HUES6 (cell line): ENCODE measurements at regions not wholly inside any gene's neighbourhood (a gene's known extent, or its start where the extent isn't known, plus 50 kb on each side); places are given as distances from the start of the nearest gene placed in this dataset.
A peak's percentile ranks its signal among the peaks of the same experiment; 100 is the strongest.

Experiments used
- H3K27ac ChIP-seq: 2 replicates; pipeline ENCODE4 v1.7.0; 2013; ENCODE audit warnings: low read depth, mild to moderate bottlenecking, low read length, inconsistent platforms
- H3K27me3 ChIP-seq: 2 replicates; pipeline ENCODE4 v1.6.1; 2013; ENCODE audit warnings: low read length; ENCODE audit not compliant: control insufficient read depth, insufficient read depth
- H3K36me3 ChIP-seq: 2 replicates; pipeline ENCODE4 v1.6.1; 2013; ENCODE audit warnings: low read length; ENCODE audit not compliant: control insufficient read depth, insufficient read depth
- H3K4me1 ChIP-seq: 2 replicates; pipeline ENCODE4 v1.6.1; 2013; ENCODE audit warnings: low read length; ENCODE audit not compliant: control insufficient read depth, insufficient read depth
- H3K4me3 ChIP-seq: 2 replicates; pipeline ENCODE4 v1.5.1; 2013; ENCODE audit warnings: low read depth, low read length
- H3K9ac ChIP-seq: one replicate; pipeline ENCODE4 v1.6.1; 2013; ENCODE audit warnings: mild to moderate bottlenecking, low read length
- H3K9me3 ChIP-seq: 2 replicates; pipeline ENCODE4 v1.6.1; 2013; ENCODE audit warnings: low read depth, low read length; ENCODE audit not compliant: control insufficient read depth, insufficient read depth

DNA sequence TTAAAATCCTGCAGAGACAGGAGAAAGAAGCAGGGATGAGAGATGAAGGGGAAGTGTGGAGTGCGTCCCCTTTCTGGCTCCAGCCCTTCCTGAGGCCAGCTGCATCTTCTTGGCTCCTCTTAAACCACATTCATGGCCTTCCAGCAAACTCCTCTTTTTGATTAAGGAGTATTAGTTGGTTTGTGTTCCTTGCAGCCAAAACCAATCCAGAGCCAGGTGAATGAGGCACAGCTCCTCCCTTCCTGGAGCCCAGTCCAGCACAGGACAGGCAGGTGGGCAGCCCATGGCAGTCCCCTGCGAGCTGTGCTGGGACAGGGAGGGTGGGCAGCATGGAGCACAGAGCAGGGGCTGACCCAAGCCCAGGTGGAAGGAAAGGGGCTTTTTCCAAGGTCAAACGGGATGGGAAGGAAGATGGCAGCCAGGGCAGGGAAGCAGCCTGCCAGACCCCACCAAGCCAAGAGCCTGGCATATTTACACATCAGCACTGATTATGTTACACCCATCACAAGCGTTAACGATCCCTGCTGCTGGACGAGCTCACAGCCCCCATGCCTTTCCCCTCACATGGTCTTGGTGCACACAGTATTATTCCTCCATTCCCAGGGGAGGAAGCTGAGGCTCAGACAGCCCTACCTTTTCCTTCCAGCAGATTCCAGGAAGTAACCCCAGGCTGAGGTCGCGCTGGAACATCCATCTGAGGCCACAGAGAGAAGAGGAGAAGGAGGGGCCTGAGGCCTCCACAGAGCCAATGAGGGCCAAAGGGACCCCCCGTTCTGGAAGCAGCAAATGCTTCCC, 175.6 kb downstream of the SMAD6 start:
- no peaks in the 10 kb centered on the region for H3K9me3 ChIP-seq
- peaks cover 18% of the 10 kb centered on the region; the same call in 1 of the 2 replicates for H3K4me1 ChIP-seq
- no peak overlapping the region for H3K27ac ChIP-seq
- no peaks in the 10 kb centered on the region for H3K36me3 ChIP-seq
- H3K9ac ChIP-seq, result no peak overlapping the region
- no peak overlapping the region for H3K4me3 ChIP-seq
- H3K27me3 ChIP-seq, result no peaks in the 10 kb centered on the region

DNA sequence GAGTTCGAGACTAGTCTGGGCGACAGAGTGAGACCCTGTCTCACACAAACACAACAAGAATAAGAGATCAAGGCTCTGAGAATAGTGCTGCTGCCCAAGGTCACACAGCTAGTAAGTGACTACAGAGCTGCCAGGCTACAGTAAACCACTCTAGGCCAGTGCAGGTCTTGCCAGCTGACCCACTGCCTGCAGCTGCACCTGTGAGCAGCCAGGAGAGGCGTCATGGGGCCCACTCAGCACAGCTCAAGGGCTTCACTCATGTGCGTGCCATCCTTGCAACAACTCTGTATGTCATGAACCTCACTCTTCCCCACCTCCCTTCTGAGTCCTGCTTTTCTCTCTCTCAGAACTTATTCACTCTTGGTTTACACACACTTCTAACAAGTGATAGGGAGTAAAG, 176.7 kb downstream of the SMAD6 start:
- Histone ChIP-seq H3K36me3 (no peaks in the 10 kb centered on the region), H3K4me3 (no peak overlapping the region), H3K27ac (no peak overlapping the region), H3K4me1 (peaks cover 27% of the 10 kb centered on the region), H3K9me3 (no peaks in the 10 kb centered on the region), H3K27me3 (no peaks in the 10 kb centered on the region), H3K9ac (no peak overlapping the region)

DNA sequence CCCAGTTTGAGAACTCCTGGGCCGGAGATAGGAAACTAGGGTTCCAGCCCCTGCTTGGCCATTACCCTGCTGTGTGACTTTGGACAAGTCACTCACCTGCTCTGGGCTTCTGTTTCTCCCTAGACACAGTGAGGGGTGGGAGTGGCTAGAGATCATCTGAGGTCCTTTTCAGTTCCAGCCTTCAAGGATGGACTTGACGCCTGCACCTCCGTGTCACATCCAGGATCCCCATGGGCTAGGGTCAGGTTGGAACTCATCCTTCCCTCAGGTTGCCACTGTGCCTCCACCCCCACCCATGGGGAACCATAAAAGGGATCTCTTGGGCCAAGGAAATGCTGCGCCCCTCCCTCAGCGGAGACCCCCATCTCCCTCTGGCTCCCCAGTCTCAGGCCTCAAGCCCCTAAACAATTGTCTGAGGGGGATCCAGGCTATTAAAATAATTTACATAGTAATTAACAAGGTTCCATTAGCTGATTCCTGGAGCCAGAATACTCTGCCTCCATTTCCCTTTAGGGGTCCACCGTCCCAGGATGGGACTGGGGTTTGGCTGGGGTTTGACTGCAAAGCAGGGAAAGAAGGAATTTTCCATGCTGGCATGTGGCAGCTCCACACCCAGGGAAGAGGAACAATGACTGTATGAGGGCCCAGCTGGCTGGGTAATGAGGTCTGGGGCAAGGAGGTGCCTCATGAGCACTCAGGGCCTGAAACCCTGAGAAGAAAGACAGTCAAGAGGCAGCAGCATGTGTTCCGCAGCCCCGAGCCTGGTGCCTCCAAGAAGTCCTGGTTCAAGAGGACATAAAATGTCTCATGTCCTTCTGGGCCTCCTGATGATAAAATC, 177.7 kb downstream of the SMAD6 start:
- no peaks in the 10 kb centered on the region for H3K9me3 ChIP-seq
- H3K36me3 ChIP-seq, result no peaks in the 10 kb centered on the region
- no peaks in the 10 kb centered on the region for H3K27me3 ChIP-seq
- H3K9ac ChIP-seq, result no peak overlapping the region
- H3K4me3 ChIP-seq, result no peak overlapping the region
- peaks cover 34% of the 10 kb centered on the region for H3K4me1 ChIP-seq
- H3K27ac ChIP-seq, result no peak overlapping the region

DNA sequence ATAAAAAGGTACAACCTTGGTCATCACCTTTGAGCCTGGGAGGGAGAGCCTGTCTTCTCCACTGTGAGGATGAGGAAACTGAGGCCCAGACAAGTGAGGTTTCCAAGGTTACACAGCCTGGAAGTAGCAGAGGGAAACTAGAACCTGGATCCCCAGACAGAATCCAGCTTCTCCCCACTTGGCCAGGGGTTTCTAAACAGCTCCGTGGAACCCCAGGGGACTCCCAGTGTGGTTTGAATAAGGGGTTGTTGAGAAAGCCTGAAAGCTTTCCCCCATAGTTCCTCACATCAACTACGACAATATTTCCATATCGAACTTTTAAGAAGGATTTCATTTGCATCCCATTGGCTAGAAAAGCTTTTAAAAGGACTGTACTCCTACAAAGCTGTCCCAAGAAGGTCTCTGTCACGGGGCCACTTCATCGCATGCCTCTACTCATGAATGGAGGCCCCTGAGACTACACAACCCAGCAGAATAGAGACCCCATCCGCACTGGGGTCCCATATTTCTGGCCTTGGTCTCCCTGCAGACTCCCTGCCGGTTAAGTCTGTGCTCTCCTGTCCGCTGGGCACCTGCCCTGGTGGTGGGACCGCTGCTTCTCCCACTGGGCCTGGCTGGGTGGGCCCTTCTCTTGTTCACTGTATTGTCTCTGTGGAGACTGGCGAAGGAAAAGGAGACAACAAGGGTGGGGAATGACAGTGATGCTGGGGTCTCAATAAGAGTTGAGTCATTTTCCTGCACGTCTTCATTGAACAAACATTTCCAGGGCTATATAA, 178.5 kb downstream of the SMAD6 start:
- no peak overlapping the region for H3K9ac ChIP-seq
- H3K36me3 ChIP-seq, result no peaks in the 10 kb centered on the region
- H3K27me3 ChIP-seq, result no peaks in the 10 kb centered on the region
- peaks cover 34% of the 10 kb centered on the region for H3K4me1 ChIP-seq
- H3K4me3 ChIP-seq, result no peak overlapping the region
- H3K9me3 ChIP-seq, result peaks cover 4% of the 10 kb centered on the region; the same call in 1 of the 2 replicates
- no peak overlapping the region for H3K27ac ChIP-seq

DNA sequence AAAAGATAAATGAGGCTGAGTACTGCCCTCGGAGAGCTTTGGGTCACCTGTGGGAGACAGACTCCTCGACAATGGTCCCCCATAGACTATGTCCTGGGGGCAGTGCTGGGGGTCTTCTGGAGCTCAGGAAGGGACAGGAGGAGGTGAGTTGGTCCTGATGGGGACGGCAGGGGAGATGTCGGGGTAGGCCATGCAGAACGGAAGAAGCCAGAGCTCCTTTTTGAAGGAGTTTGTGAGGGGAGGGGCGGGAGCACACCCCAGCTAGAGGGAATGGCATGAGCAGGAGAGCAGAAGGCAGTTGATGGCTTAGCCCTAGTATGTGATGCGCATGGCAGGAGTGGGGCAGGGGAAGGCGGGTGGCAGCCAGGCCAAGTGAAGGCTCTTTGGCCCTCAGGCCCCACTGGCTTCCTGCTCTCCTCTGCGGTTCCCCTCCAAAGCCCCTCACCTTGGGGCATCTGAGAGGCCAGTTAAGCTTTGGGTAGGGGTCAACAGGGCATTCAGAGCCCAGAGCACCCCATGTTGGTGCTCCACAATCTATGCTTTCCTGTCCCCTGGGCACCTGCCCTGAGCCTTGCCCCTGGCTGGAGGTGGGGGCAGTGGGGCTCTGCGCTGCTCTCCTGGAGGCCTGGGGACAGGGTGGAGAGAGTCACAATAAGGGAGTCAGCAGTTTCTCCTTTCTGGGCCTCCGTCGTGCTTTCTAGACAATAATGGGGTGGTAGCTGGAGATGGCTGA, 179.3 kb downstream of the SMAD6 start:
- Histone ChIP-seq H3K27ac (no peak overlapping the region), H3K4me3 (no peak overlapping the region), H3K9ac (no peak overlapping the region), H3K27me3 (no peaks in the 10 kb centered on the region), H3K9me3 (peaks cover 11% of the 10 kb centered on the region), H3K4me1 (peaks cover 34% of the 10 kb centered on the region), H3K36me3 (no peaks in the 10 kb centered on the region)

DNA sequence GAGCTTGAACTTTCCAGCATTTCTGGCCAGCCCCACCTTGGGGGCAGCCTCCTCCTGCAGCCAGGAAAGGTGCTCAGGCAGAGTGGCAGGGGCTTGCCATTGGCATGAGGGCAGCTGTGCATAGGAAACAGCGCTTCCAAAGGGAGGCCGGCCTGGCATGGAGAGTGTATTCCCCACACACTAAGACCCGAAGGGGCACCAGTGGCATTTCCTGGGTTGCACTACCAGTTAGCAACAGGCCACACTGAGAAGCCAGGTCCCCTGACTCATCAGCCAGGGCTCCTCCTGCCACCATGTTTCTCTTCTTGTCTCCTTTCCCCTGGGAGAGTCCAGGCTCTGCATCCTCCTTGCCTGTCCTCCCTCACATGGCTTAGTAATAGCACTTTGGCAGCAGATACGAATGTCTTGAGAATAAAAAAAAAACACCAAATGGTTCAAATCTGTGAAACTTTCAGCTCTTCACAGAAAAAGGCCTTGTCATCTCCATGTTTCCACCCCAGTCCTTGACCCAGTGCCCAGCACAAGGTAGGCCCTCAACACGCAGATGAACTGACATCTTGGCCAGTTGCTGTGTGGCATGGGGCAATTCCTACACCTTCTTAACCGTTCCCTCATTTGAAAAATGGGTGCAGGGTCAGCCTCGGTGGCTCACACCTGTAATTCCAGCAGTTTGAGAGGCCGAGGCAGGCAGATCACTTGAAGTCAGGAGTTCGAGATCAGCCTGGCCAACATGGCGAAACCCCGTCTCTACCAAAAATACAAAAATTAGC, 180.4 kb downstream of the SMAD6 start:
- H3K27ac ChIP-seq, result no peak overlapping the region
- no peaks in the 10 kb centered on the region for H3K27me3 ChIP-seq
- H3K9me3 ChIP-seq, result peaks cover 19% of the 10 kb centered on the region
- no peak overlapping the region for H3K4me3 ChIP-seq
- peak overlapping the region; percentile 29 for H3K9ac ChIP-seq
- H3K4me1 ChIP-seq, result peaks cover 26% of the 10 kb centered on the region
- H3K36me3 ChIP-seq, result no peaks in the 10 kb centered on the region

DNA sequence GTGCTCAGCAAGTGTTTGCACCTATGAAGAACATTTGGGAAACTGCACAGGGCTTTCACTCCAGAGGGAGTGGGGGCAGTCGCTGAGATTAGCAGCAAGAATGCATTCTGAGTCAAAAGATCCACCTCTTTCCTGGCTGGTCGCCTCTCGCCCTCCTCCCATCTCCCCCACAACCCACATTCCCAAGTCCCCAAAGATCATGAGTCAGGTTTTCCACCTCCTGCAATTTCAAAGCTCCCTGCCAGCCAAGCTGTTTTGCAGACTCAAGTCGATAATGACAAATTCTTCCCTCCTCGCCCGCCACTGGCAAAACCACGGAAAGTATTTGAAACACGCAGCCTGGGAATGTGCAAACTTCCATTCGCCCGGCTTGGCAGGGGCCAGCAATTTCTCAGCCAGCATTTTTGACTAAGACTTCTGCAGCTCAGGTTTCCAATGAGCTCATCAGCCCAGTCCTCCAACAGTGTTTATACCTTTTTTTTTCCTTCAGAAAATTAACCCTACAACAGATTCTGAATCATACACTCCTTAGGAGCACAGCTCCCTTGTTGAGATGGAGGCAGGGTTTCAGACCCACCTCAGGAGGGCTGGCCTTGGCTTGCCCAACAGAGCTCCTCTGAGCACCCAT, 181.4 kb downstream of the SMAD6 start:
- H3K9ac ChIP-seq, result peak overlapping the region; percentile 35
- peak overlapping the region; percentile 92; the same call in 1 of the 2 replicates for H3K27ac ChIP-seq
- H3K27me3 ChIP-seq, result no peaks in the 10 kb centered on the region
- peaks cover 27% of the 10 kb centered on the region for H3K9me3 ChIP-seq
- peaks cover 26% of the 10 kb centered on the region for H3K4me1 ChIP-seq
- no peak overlapping the region; the same call in 1 of the 2 replicates for H3K4me3 ChIP-seq
- no peaks in the 10 kb centered on the region for H3K36me3 ChIP-seq

DNA sequence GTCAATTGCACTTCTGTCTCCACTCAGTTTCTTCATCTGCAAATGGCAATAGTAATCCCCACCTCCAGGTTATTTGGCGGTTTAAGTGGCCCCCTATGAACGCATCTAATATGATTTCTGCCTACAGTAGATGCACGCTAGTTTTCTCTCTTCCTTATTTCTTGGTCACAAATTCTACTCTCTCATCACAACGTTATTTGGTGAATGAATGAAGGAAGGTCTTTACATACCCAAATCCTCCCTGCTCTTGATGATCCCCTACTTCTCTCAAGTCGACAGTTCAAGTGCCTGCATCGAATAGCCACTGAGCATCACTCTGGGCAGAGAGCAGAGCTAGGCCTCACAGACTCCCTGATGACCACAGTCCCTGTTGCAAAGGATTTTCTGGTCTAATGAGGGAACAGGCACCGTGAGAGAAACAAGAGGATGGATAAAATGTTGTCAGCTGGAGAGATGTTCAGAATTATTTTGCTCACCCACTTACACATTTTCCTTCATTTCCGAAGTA, 181.2 kb upstream of the SMAD3 start:
- no peaks in the 10 kb centered on the region for H3K36me3 ChIP-seq
- no peak overlapping the region for H3K9ac ChIP-seq
- H3K4me1 ChIP-seq, result peaks cover 26% of the 10 kb centered on the region
- no peak overlapping the region for H3K4me3 ChIP-seq
- no peaks in the 10 kb centered on the region for H3K27me3 ChIP-seq
- peak overlapping the region; percentile 92; the same call in 1 of the 2 replicates for H3K27ac ChIP-seq
- H3K9me3 ChIP-seq, result peaks cover 34% of the 10 kb centered on the region

DNA sequence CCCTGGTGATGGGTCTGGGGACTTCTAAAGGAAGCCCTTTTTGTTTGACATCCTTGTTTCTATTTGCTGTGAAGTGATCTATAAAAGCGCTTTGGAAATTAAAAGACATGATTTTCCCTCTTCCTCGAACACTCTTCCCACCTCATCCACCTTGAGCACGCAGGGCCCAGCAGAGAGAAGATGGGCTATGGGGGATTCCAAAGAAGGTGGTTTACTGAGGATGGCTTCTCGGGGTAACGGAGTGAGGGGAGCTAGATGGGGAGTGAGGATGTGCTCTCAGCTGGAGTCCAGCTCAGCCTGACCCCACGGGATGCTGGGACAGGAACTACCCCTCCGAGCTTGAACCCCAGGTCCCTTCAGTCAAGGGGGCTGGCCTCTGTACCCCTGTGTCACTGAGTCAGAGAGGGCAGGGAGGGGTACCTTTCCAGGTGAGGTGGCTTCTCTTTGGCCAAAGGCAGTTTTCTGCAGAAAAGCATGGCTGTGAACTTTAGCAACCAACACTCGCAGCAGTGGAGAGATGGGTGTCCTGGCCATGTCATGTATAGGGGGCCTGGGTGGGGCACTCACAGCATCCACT, 180.7 kb upstream of the SMAD3 start:
- Histone ChIP-seq H3K4me1 (peaks cover 26% of the 10 kb centered on the region), H3K9me3 (peaks cover 40% of the 10 kb centered on the region), H3K27ac (no peak overlapping the region; the same call in 1 of the 2 replicates), H3K9ac (no peak overlapping the region), H3K4me3 (no peak overlapping the region), H3K27me3 (no peaks in the 10 kb centered on the region), H3K36me3 (no peaks in the 10 kb centered on the region)
